HEK293T (cell line): ENCODE measurements at regions not wholly inside any gene's neighbourhood (a gene's known extent, or its start where the extent isn't known, plus 50 kb on each side); places are given as distances from the start of the nearest gene placed in this dataset.

Experiments used
- ELF4 ChIP-seq: fragments of 450-650 bp; IDR thresholded peaks from 2 replicates; pipeline ENCODE4 v1.6.1; 2017; ENCODE audit warnings: antibody characterized with exemption
- FOXK2 ChIP-seq: fragments of 450-650 bp; IDR thresholded peaks from 2 replicates; pipeline ENCODE4 v1.6.1; 2016; ENCODE audit warnings: mild to moderate bottlenecking
- FOXM1 ChIP-seq: fragments of 450-650 bp; IDR thresholded peaks from 2 replicates; pipeline ENCODE4 v1.6.1; 2017; ENCODE audit warnings: mild to moderate bottlenecking, borderline replicate concordance
- SP1 ChIP-seq: fragments of 450-650 bp; IDR thresholded peaks from 2 replicates; pipeline ENCODE4 v1.6.1; 2017
- SUZ12 ChIP-seq: fragments of 450-650 bp; IDR thresholded peaks from 2 replicates; pipeline ENCODE4 v1.6.1; 2016; ENCODE audit warnings: mild to moderate bottlenecking
- TARDBP ChIP-seq: fragments of 450-650 bp; IDR thresholded peaks from 2 replicates; pipeline ENCODE4 v1.6.1; 2016

DNA sequence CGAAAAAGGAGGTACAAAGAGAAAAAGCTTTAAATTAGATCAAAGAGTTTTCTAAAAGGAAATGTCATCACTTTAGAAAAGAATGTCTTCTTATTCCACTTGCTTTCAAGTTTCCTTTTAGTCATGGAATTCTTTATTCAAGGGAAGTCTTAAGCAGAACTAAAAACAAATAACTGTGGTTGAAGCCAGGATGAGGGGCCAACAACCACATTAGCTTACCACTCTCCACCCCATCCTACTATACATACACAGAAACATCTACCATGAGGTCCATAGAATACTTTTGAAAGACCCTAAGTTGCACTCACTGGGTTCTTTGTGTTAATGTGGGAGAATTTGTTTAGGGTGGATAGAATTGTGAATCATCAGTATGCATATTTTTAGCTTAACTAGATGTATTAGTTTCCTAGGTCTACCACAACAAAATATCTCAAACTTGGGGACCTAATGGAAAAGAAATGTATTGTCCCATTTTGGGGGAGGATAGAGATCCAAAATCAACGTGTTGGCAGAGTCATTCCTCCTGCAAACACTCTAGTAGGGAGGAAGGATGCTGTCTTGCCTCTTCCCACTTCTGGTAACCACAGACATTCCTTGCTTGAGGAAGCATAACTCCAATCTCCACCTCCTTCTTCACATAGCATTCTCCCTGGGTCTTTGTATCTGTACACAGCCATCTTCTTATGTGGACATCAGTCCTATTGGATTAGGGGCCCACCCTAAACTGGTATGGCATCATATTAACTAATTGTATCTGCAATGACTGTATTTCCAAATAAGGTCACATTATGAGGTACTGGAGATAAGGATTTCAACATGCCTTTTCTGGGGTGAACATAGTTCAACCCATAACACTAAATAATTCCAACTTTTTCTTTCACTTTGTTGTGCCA lies 239.4 kb downstream of the LURAP1L start:
- TF ChIP-seq FOXM1 = no peak
- no peak for TF ChIP-seq ELF4
- TF ChIP-seq TARDBP = no peak
- no peak for TF ChIP-seq SP1
- no peak for TF ChIP-seq FOXK2
- no peak for TF ChIP-seq SUZ12
